Osteocyte (in vitro differentiated cells): ENCODE measurements at regions not wholly inside any gene's neighbourhood (a gene's known extent, or its start where the extent isn't known, plus 50 kb on each side); places are given as distances from the start of the nearest gene placed in this dataset.
A peak's percentile ranks its signal among the peaks of the same experiment; 100 is the strongest.

Experiments
- DNase-seq: peaks from one replicate; pipeline ENCODE4 v3.0.0; 2021; ENCODE audit warnings: mixed read lengths; ENCODE audit not compliant: unreplicated experiment; ENCODE audit errors: extremely low spot score
- H3K27ac Mint-ChIP-seq: one replicate; pipeline ENCODE4 v1.8.0; 2021; ENCODE audit warnings: mild to moderate bottlenecking, mixed read lengths; ENCODE audit not compliant: unreplicated experiment
- H3K27me3 Mint-ChIP-seq: one replicate; pipeline ENCODE4 v1.8.0; 2021; ENCODE audit warnings: mixed read lengths; ENCODE audit not compliant: unreplicated experiment
- H3K36me3 Mint-ChIP-seq: one replicate; pipeline ENCODE4 v1.8.0; 2021; ENCODE audit warnings: mixed read lengths; ENCODE audit not compliant: unreplicated experiment
- H3K4me1 Mint-ChIP-seq: one replicate; pipeline ENCODE4 v1.8.0; 2021; ENCODE audit warnings: mixed read lengths; ENCODE audit not compliant: unreplicated experiment
- H3K4me3 Mint-ChIP-seq: one replicate; pipeline ENCODE4 v1.8.0; 2021; ENCODE audit warnings: mild to moderate bottlenecking, moderate library complexity, mixed read lengths; ENCODE audit not compliant: unreplicated experiment
- H3K9me3 Mint-ChIP-seq: one replicate; pipeline ENCODE4 v1.8.0; 2021; ENCODE audit warnings: mixed read lengths; ENCODE audit not compliant: unreplicated experiment
- CTCF ChIP-seq: fragments of 200-600 bp; sonication (generic); IDR thresholded peaks from 2 replicates; pipeline ENCODE4 v1.5.0; 2021; ENCODE audit warnings: antibody characterized with exemption, mild to moderate bottlenecking, moderate library complexity

- Mint-ChIP-seq H3K36me3 (peaks cover 2% of the 10 kb centered on the region), H3K27me3 (peaks cover 11% of the 10 kb centered on the region), H3K27ac (peak overlapping the region; percentile 39), H3K4me1 (peaks cover 18% of the 10 kb centered on the region), H3K4me3 (no peak overlapping the region), H3K9me3 (no peaks in the 10 kb centered on the region)
- no peak for DNase-seq
- TF ChIP-seq CTCF, result no peak
These were observed 145.2 kb upstream of the KRR1 start for GRCh38 chr12:75656648-75657047.

GRCh38 chr12:75656210-75656609 lies 144.8 kb upstream of the KRR1 start:
- Mint-ChIP-seq H3K9me3 (no peaks in the 10 kb centered on the region), H3K4me3 (no peak overlapping the region), H3K27me3 (peaks cover 11% of the 10 kb centered on the region), H3K27ac (no peak overlapping the region), H3K4me1 (peaks cover 18% of the 10 kb centered on the region), H3K36me3 (peaks cover 2% of the 10 kb centered on the region)
- DNase-seq, result no peak
- TF ChIP-seq CTCF, result no peak

- TF ChIP-seq CTCF, result no peak
- Mint-ChIP-seq H3K36me3 (peaks cover 2% of the 10 kb centered on the region), H3K9me3 (peaks cover under 1% of the 10 kb centered on the region), H3K27me3 (peaks cover 16% of the 10 kb centered on the region), H3K27ac (no peak overlapping the region), H3K4me1 (peaks cover 18% of the 10 kb centered on the region), H3K4me3 (no peak overlapping the region)
- DNase-seq, result no peak
These were observed 144.0 kb upstream of the KRR1 start for GRCh38 chr12:75655315-75655806.

GRCh38 chr12:75651342-75651695 lies 139.9 kb upstream of the KRR1 start:
- H3K4me3 Mint-ChIP-seq, result no peak overlapping the region
- H3K27ac Mint-ChIP-seq, result no peak overlapping the region
- peaks cover 2% of the 10 kb centered on the region for H3K36me3 Mint-ChIP-seq
- TF ChIP-seq CTCF, result no peak
- peaks cover 4% of the 10 kb centered on the region for H3K9me3 Mint-ChIP-seq
- peaks cover 20% of the 10 kb centered on the region for H3K27me3 Mint-ChIP-seq
- no peak for DNase-seq
- no peaks in the 10 kb centered on the region for H3K4me1 Mint-ChIP-seq

- Mint-ChIP-seq H3K36me3 (peaks cover 2% of the 10 kb centered on the region), H3K27ac (no peak overlapping the region), H3K27me3 (peaks cover 20% of the 10 kb centered on the region), H3K9me3 (peaks cover 4% of the 10 kb centered on the region), H3K4me1 (no peaks in the 10 kb centered on the region), H3K4me3 (no peak overlapping the region)
- TF ChIP-seq CTCF, result no peak
- no peak for DNase-seq
These were observed 139.4 kb upstream of the KRR1 start for GRCh38 chr12:75650595-75651341.
